Esophagus (tissue), 2 donors: ENCODE measurements at regions not wholly inside any gene's neighbourhood (a gene's known extent, or its start where the extent isn't known, plus 50 kb on each side); places are given as distances from the start of the nearest gene placed in this dataset.
"Not testable (repeated sequence)": the region's sequence is repeated elsewhere in the genome, so short reads cannot be mapped to it uniquely, and the experiment has no call there.

Experiments used
- H3K27ac ChIP-seq, 2 donors: one replicate each; pipeline ENCODE4 v1.5.1; 2013; ENCODE audit warnings: low read depth in 2 of 2, mild to moderate bottlenecking in 2 of 2, inconsistent platforms in 1 of 2, low read length in 1 of 2, moderate library complexity in 1 of 2
- H3K27me3 ChIP-seq, 2 donors: one replicate each; pipeline ENCODE4 v1.6.1; 2013; ENCODE audit warnings: low read length in 2 of 2, control low read depth in 1 of 2, mild to moderate bottlenecking in 1 of 2; ENCODE audit not compliant: insufficient read depth in 2 of 2, control insufficient read depth in 1 of 2
- H3K36me3 ChIP-seq, 2 donors: one replicate each; pipeline ENCODE4 v1.6.1; 2013; ENCODE audit warnings: low read length in 1 of 2; ENCODE audit not compliant: control insufficient read depth in 2 of 2, insufficient read depth in 2 of 2
- H3K4me1 ChIP-seq, 2 donors: one replicate each; pipeline ENCODE4 v1.6.1; 2013; ENCODE audit warnings: low read length in 1 of 2; ENCODE audit not compliant: control insufficient read depth in 2 of 2, insufficient read depth in 2 of 2
- H3K4me3 ChIP-seq, 2 donors: one replicate each; pipeline ENCODE4 v1.5.1; 2013; ENCODE audit warnings: low read length in 2 of 2, mild to moderate bottlenecking in 2 of 2, low read depth in 1 of 2, moderate library complexity in 1 of 2
- H3K9me3 ChIP-seq, 2 donors: one replicate each; pipeline ENCODE4 v1.6.1; 2013; ENCODE audit warnings: mild to moderate bottlenecking in 2 of 2, low read depth in 1 of 2, low read length in 1 of 2, moderate library complexity in 1 of 2; ENCODE audit not compliant: control insufficient read depth in 2 of 2, insufficient read depth in 1 of 2
- WGBS, 2 donors: extraction: QIAGEN DNeasy Blood & Tissue Kit; methylation state at CpG; one replicate each; pipeline ENCODE4 v1.1.7; 2013; 5-methylcytosine and 5-hydroxymethylcytosine counted together
- donor health status: healthy with polysubstance abuse.
- donor health status: Bipolar disorder and iron deficiency.

GRCh38 chr1:58964428-58964827 is 180.6 kb upstream of the JUN start:
- H3K27me3 ChIP-seq: no peaks in the 10 kb centered on the region
- 61 to 65% methylated on average over 2 of the region's 2 CpGs for WGBS, 2 donors
- H3K9me3 ChIP-seq: no peaks in the 10 kb centered on the region
- no peak overlapping the region for H3K27ac ChIP-seq
- H3K4me1 ChIP-seq: peaks cover 0 to 2% of the 10 kb centered on the region in 2 donors
- H3K4me3 ChIP-seq: no peak overlapping the region
- peaks cover 0 to 2% of the 10 kb centered on the region in 2 donors for H3K36me3 ChIP-seq

DNA sequence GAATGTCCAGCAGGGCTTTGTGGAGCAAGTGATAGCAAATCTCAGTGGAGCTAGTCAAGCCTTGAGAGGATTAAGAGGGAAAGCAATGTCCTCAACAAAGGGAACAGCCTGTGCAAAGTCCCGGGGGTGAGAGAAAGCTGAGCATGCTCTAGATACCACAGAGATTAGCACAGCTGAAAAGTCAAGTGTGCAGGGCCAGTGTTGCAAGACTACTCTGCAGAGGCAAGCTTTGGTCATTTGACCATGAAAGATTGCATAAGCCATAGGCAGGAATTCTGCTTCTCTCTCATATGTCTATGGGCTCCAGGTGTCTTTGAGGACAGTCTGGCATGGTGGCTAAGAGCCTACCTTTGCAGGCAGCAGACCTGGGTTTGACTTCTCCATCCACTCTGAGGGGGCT is 181.0 kb upstream of the JUN start:
- H3K27ac ChIP-seq: no peak overlapping the region
- H3K4me3 ChIP-seq: no peak overlapping the region
- H3K27me3 ChIP-seq: no peaks in the 10 kb centered on the region
- 35 to 51% methylated on average over 1 of the region's 1 CpG for WGBS, 2 donors
- H3K36me3 ChIP-seq: peaks cover 0 to 2% of the 10 kb centered on the region in 2 donors
- no peaks in the 10 kb centered on the region for H3K9me3 ChIP-seq
- peaks cover 0 to 2% of the 10 kb centered on the region in 2 donors for H3K4me1 ChIP-seq

GRCh38 chr1:58966103-58966916 is 182.5 kb upstream of the JUN start:
- peak overlapping the region in 1 of 2 donors; percentile 5 for H3K27ac ChIP-seq
- H3K27me3 ChIP-seq: no peaks in the 10 kb centered on the region
- H3K4me3 ChIP-seq: no peak overlapping the region
- H3K4me1 ChIP-seq: peaks cover 0 to 2% of the 10 kb centered on the region in 2 donors
- H3K9me3 ChIP-seq: no peaks in the 10 kb centered on the region
- 81 to 85% methylated on average over 6 of the region's 6 CpGs for WGBS, 2 donors
- H3K36me3 ChIP-seq: peaks cover 0 to 2% of the 10 kb centered on the region in 2 donors

DNA sequence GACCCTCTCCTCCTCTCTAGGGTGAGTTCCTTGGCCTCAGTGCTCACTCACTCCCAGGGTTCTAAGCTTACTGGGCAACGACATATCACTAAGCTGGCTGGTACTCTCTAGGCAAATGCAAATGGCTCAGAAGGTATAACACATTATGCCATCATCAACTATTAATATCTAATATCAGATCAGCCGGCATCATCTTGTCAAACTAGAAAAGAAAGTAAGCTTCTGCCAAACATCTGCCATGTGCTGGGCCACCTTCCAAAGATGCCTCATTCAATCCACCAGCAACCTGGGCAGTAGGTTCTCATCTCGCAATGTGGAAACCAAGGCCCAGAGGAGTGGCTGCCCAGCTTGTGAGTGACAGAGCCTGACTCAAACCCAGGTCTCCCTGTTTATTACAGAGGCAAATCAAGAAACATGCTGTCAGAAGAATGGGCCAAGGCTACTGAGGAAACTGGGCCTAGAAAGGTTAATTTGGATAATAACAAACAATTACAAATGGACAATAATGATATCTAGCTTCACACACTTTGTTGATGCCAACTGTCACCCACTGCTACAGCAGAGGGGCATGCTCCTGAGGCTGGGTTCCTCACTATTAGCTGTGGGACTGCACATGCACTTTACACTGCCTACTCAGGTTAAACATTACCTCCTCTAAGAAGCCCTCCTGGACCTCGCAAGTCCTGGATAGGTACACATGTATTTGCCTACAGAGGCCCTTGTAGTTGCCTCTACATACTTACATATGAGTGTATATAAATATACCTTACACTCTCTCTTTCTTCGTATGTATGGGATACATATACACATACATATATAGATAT is 183.3 kb upstream of the JUN start:
- H3K9me3 ChIP-seq: no peaks in the 10 kb centered on the region
- H3K27me3 ChIP-seq: no peaks in the 10 kb centered on the region
- no peak overlapping the region for H3K4me3 ChIP-seq
- H3K27ac ChIP-seq: no peak overlapping the region
- peaks cover 0 to 2% of the 10 kb centered on the region in 2 donors for H3K4me1 ChIP-seq
- 74% methylated on average over 5 of the region's 5 CpGs for whole genome bisulfite sequencing, 2 donors
- H3K36me3 ChIP-seq: peaks cover 0 to 2% of the 10 kb centered on the region in 2 donors

GRCh38 chr1:58968360-58968952 is 184.6 kb upstream of the JUN start:
- Histone ChIP-seq H3K36me3 (peaks cover 0 to 2% of the 10 kb centered on the region in 2 donors), H3K27me3 (no peaks in the 10 kb centered on the region), H3K9me3 (no peaks in the 10 kb centered on the region), H3K4me1 (peaks cover 0 to 2% of the 10 kb centered on the region in 2 donors), H3K27ac (peak overlapping the region; percentile 95), H3K4me3 (no peak overlapping the region)
- 5 to 7% methylated on average over 4 of the region's 4 CpGs for WGBS, 2 donors

DNA sequence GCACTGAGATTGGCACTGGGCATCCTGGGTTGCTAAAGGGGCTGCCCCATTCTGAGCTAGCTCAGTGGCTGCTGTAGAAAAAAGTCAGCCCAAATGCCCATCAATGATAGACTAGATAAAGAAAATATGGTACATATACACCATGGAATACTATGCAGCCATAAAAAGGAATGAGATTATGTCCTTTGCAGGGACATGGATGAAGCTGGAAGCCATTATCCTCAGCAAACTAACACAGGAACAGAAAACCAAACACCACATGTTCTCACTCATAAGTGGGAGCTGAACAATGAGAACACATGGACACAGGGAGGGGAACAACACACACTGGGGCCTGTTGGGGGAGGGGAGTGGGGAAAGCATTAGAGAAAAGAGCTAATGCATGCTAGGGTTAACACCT is 185.3 kb upstream of the JUN start:
- H3K27ac ChIP-seq: peak overlapping the region; percentile 37 to 59
- H3K4me1 ChIP-seq, H3K27me3 ChIP-seq, H3K4me3 ChIP-seq, H3K36me3 ChIP-seq, H3K9me3 ChIP-seq: not testable (repeated sequence)

DNA sequence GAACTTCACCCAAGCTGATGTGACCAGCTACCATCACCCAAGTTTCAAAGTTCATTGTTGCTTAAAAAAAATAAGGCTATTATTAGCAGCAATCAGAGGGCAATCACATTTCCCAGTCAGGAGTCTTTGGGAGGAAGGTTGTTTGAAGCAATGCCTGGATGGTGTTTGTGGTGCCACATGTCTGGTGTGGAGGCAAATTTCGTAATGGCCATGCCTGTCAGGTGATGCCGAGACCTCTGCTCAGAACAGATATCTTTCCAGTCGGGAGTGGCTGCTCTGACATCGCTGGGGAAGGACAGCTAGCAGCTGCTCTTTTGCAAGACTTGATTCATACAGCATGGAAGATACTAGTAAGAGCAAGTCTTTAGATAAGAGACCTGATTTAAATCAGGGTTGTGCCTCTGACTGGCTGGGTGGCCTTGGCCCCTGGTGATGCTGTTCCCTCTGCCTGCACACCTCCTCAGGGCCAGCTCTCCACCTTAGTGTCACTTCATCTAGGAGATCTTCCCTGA is 187.8 kb upstream of the JUN start:
- no peak overlapping the region for H3K27ac ChIP-seq
- H3K27me3 ChIP-seq: no peaks in the 10 kb centered on the region
- WGBS, 2 donors: 53 to 69% methylated on average over 4 of the region's 4 CpGs
- H3K9me3 ChIP-seq: no peaks in the 10 kb centered on the region
- no peaks in the 10 kb centered on the region for H3K36me3 ChIP-seq
- no peak overlapping the region for H3K4me3 ChIP-seq
- H3K4me1 ChIP-seq: no peaks in the 10 kb centered on the region

DNA sequence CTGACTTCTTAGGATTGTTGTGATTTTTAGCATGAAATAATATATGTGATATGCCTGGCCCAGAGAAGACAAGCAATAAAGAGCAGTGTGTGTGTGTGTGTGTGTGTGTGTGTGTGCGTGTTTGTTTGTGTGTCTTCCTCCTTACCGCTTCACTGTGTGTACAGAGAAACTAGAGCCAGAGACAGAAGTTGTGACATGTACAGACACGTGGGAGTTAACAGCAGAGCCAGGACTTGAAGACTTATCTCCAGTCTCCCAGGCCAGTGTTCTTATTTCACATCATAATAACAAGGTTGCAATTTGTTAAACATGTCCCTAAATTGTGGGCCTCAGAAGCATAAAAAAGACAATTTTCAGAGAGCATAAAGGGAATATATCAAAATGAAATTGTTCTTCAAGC is 192.0 kb upstream of the JUN start:
- no peak overlapping the region for H3K4me3 ChIP-seq
- no peaks in the 10 kb centered on the region for H3K27me3 ChIP-seq
- no peaks in the 10 kb centered on the region for H3K36me3 ChIP-seq
- H3K9me3 ChIP-seq: no peaks in the 10 kb centered on the region
- H3K4me1 ChIP-seq: no peaks in the 10 kb centered on the region
- WGBS, 2 donors: 60 to 65% methylated on average over 3 of the region's 3 CpGs
- no peak overlapping the region for H3K27ac ChIP-seq

DNA sequence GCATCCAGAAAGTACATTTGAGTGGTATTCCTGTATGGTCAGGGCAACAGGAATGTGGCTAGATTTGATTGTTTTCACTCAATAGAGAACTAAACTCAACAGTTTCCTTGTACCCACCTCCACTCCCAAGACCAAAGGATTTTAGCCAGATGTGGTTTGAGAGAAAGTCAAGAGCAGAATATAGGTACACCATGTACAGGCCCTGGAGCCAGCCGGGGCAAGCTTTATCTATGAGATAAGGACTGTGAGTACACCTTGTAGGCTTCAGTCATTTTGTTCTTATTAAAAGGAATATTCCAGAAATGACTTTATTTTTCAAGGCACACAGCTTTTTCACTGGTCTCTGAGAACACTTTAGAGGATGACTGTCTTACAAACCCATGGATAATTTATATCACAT is 192.4 kb upstream of the JUN start:
- H3K4me3 ChIP-seq: no peak overlapping the region
- H3K36me3 ChIP-seq: no peaks in the 10 kb centered on the region
- H3K9me3 ChIP-seq: no peaks in the 10 kb centered on the region
- no peaks in the 10 kb centered on the region for H3K27me3 ChIP-seq
- H3K27ac ChIP-seq: no peak overlapping the region
- no peaks in the 10 kb centered on the region for H3K4me1 ChIP-seq
- WGBS, 2 donors: 88 to 91% methylated on average over 1 of the region's 1 CpG
